GM12874 (cell line): ENCODE measurements at regions not wholly inside any gene's neighbourhood (a gene's known extent, or its start where the extent isn't known, plus 50 kb on each side); places are given as distances from the start of the nearest gene placed in this dataset.

ENCODE experiments used
- TF ChIP-seq, protein P1 (sequence below): IDR thresholded peaks from 2 replicates; pipeline ENCODE4 v1.5.1; 2011; ENCODE audit warnings: low read depth, mild to moderate bottlenecking, control low read depth, low read length, moderate library complexity; ENCODE audit not compliant: insufficient read depth

DNA sequence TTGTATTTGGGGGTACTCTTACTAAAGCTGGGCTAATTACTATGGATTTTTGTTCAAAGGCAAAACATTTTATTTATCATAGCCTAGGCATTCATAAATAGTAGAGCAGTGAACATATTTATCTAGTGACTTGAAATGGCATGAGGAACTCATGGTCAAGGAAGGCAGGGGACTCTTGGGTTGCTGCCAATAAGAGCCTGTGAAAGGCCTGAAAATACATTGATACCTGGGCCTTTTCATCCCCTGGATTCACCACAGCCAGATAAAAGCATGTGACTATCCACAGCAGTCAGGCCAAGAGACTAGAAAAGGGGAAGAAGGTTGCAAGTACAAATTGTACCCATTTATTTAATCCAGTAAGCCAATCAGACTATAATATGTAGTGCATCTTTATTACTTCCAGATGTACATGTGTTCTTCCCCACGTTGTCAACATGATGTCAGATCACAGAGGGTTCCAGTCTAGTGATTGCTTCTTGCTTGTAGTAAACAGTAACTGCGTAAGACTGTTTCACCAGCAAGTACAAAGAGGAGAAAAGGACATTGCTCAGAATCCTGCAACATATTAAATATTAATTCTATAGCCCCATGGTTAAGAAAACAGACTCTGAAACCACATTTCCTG is 409.7 kb downstream of the NOVA1 start:
- TF ChIP-seq, protein P1, sequence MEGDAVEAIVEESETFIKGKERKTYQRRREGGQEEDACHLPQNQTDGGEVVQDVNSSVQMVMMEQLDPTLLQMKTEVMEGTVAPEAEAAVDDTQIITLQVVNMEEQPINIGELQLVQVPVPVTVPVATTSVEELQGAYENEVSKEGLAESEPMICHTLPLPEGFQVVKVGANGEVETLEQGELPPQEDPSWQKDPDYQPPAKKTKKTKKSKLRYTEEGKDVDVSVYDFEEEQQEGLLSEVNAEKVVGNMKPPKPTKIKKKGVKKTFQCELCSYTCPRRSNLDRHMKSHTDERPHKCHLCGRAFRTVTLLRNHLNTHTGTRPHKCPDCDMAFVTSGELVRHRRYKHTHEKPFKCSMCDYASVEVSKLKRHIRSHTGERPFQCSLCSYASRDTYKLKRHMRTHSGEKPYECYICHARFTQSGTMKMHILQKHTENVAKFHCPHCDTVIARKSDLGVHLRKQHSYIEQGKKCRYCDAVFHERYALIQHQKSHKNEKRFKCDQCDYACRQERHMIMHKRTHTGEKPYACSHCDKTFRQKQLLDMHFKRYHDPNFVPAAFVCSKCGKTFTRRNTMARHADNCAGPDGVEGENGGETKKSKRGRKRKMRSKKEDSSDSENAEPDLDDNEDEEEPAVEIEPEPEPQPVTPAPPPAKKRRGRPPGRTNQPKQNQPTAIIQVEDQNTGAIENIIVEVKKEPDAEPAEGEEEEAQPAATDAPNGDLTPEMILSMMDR: no peak

DNA sequence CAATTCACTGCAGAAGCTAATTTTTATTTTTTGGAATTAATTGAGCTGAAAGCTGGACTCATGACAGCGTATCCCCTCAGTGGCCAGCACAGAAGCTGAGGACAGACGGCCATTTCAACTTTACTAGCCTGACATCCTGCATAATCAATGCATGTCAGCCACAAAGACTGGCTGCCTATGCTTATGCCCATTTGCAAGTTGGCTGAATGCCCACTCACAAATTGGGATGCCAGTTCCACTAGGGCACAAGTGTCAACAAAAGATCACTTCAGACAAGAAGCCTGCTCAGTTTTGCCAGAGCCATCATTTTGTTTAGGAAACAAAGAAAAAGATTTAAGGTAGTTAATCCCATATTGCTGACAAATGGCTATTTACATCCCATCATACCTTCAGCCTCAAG is 417.6 kb downstream of the NOVA1 start:
- TF ChIP-seq, protein P1: no peak

DNA sequence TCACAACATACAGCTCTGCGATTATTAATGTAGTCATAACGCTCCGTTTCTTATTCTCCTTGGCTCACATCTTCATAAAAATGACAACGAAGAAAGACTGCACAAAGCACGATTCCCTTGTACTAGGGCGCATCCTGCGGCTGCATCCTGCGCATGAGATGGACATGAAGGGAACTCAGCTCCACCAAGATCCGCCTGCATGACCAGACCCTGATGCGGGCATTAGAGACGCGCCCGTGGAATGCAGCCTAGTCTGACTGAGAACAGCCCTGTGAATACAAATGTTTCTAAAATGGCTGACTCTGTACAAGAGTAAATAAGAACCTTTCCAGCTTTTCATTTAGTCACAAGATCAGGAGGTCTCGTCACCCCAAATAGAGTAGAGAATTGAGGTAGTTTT is 422.2 kb downstream of the NOVA1 start:
- TF ChIP-seq, protein P1: no peak

DNA sequence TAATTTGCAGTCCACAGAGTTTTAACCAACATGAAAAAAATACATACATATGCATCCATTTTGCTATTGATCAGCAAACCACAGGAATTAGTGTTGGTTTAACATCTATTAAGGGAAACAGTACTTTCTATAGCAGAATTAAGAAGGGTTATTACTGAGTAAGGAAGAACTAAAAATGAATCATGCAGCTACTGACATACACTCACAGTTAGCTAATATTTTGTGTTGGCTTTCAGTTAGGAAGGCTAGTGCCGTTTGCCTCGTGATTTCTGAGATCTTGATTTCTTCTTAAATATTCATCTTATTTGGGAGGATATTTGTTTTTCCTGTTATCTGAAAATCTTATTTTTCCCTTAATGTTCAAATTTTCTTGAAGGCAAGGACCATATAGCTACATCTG is 423.4 kb downstream of the NOVA1 start:
- TF ChIP-seq, protein P1: no peak

DNA sequence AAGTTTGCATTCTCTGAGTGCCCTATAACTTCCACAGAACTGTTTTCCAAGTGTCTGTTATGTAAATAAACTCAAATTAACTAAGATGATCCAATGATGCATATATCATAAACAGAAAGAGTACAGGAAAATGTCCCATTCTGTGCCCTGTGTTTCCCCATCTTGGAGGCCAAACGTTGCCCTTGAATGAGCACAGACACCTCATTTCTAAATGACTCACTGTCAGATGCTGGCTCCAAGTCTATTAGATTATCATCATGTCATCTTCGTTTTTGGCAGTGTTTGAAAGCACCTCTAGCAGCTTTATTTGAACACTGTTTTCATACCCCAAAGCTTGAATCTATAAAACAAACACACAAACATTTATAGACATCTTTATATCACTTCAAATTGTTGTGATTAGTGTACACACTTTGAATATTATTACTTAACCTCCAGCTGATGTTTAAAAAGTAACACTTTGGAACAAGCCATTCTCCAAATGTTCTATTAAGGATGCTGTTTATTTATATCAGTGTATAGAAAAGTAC is 424.2 kb downstream of the NOVA1 start:
- TF ChIP-seq, protein P1: no peak

DNA sequence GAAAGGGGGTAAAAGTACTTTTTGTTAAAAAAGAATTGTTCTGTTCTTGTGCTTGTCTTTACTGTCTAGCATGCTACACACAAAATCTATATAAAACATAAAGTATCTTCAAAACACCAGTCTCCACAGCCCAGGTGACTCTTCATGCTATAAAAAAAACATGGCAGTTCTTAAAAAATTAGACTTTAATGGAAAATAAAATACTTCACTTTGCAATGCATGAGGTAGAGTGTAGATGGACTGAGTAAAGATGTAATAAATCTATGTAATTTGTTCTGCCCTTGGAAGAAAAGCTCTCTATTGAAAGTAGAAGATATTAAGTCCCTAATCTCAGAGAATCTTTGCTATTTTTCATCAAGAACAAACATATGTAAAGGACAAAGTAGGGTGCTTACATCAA is 425.4 kb downstream of the NOVA1 start:
- TF ChIP-seq, protein P1: no peak

DNA sequence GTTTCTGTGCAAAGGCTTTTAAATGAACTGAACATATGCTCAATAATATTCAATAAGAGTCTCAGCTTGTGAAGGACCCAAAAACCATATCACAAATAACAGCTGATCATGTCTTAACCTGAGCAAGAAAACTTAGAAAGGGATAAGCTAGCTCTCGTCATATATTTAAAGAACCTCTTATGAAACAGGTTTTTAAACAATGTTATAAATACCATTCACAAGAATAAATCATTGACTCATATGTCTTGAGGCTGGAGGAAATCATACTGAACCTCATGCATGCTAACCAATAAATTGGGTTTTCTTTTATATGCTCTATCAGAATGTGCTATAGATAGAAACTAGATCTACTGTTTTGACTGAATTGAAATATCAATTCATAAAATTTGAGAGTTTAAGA is 426.9 kb downstream of the NOVA1 start:
- TF ChIP-seq, protein P1: no peak
